ENCODE measurements at regions not wholly inside any gene's neighbourhood (a gene's known extent, or its start where the extent isn't known, plus 50 kb on each side); places are given as distances from the start of the nearest gene placed in this dataset.

GRCh38 chr17:5788266-5788900, 204.1 kb upstream of the NLRP1 start:
- Mint-ChIP-seq H3K27ac (no peak overlapping the region), H3K9me3 (peaks cover 35% of the 10 kb centered on the region)
- no peak for ATAC-seq

GRCh38 chr17:5789528-5789927, 205.2 kb upstream of the NLRP1 start:
- ATAC-seq (0 out of 2 replicates have a peak, but pooled peaks have one; percentile 16), DNase-seq (ENCODE audit: low spot score) (peak; percentile 16)
- Mint-ChIP-seq H3K36me3 (peaks cover 20% of the 10 kb centered on the region), H3K9me3 (peaks cover 30% of the 10 kb centered on the region), H3K27ac (no peak overlapping the region), H3K4me3 (no peak overlapping the region), H3K27me3 (ENCODE audit: low read depth) (0 out of 2 replicates have a peak, but pooled peaks cover 2% of the 10 kb centered on the region), H3K4me1 (peaks cover 13% of the 10 kb centered on the region)
- ChIA-PET POLR2A (no interaction called here), CTCF (no interaction called here)
- TF ChIP-seq FOXK1 (CRISPR knock-in tag; IDR thresholded peaks at IDR 0.05): no peak
- no peak for TF ChIP-seq ZBTB21 (CRISPR knock-in tag; IDR thresholded peaks at IDR 0.05; ENCODE audit: borderline replicate concordance)

More at GRCh38 chr17:5788266-5788900, 204.1 kb upstream of the NLRP1 start:
- Mint-ChIP-seq H3K4me3 (no peak overlapping the region), H3K27me3 (ENCODE audit: low read depth) (0 out of 2 replicates have a peak, but pooled peaks cover 2% of the 10 kb centered on the region), H3K36me3 (peaks cover 20% of the 10 kb centered on the region), H3K4me1 (peaks cover 7% of the 10 kb centered on the region)
- ChIA-PET POLR2A (no interaction called here), CTCF (no interaction called here)
- TF ChIP-seq ZNF423 (CRISPR knock-in tag; IDR thresholded peaks at IDR 0.05): no peak
- no peak for TF ChIP-seq IRF2 (CRISPR knock-in tag; IDR thresholded peaks at IDR 0.05; ENCODE audit: borderline replicate concordance, low read depth)
- DNase-seq (ENCODE audit: low spot score): no peak

GRCh38 chr17:5793157-5793556, 208.8 kb upstream of the NLRP1 start:
- peaks cover 25% of the 10 kb centered on the region for H3K9me3 Mint-ChIP-seq
- H3K27me3 Mint-ChIP-seq (ENCODE audit: low read depth): peaks cover 3% of the 10 kb centered on the region; the same call in 1 of the 2 replicates
- H3K36me3 Mint-ChIP-seq: peaks cover 20% of the 10 kb centered on the region
- H3K4me1 Mint-ChIP-seq: peaks cover 33% of the 10 kb centered on the region
- no peak for DNase-seq (ENCODE audit: low spot score)
- no peak for ATAC-seq
- H3K27ac Mint-ChIP-seq: no peak overlapping the region
- no peak overlapping the region for H3K4me3 Mint-ChIP-seq
- ChIA-PET POLR2A (no interaction called here), CTCF (interaction anchor here (0.5 to 2.5 kb wide), 50 partner anchors 9 to 670 kb away, joined by 3 to 33 read pairs (median 4); no protein-coding TSS in a partner anchor)
- TF ChIP-seq CTCF (IDR thresholded peaks at IDR 0.05) (peak; percentile 36), FOXK1 (CRISPR knock-in tag; IDR thresholded peaks at IDR 0.05) (no peak), ZNF423 (CRISPR knock-in tag; IDR thresholded peaks at IDR 0.05) (no peak), HMGA2 (CRISPR knock-in tag; IDR thresholded peaks at IDR 0.05) (no peak)

GRCh38 chr17:5793899-5794298, 209.6 kb upstream of the NLRP1 start:
- ChIA-PET POLR2A (no interaction called here), CTCF (interaction anchor here (0.5 to 2.5 kb wide), 74 partner anchors 8 to 670 kb away, joined by 3 to 33 read pairs (median 4); no protein-coding TSS in a partner anchor)
- ATAC-seq: peak; percentile 77
- H3K27ac Mint-ChIP-seq: no peak overlapping the region
- peaks cover 25% of the 10 kb centered on the region for H3K9me3 Mint-ChIP-seq
- peak; percentile 41 for DNase-seq (ENCODE audit: low spot score)
- no peak overlapping the region for H3K4me3 Mint-ChIP-seq
- peaks cover 40% of the 10 kb centered on the region for H3K4me1 Mint-ChIP-seq
- TF ChIP-seq ELF4 (CRISPR knock-in tag; IDR thresholded peaks at IDR 0.05; ENCODE audit: low read depth) (no peak), MYBL2 (CRISPR knock-in tag; IDR thresholded peaks at IDR 0.05) (no peak), CTCF (IDR thresholded peaks at IDR 0.05) (peak; percentile 30; the same call in 1 of the 2 replicates)
- H3K36me3 Mint-ChIP-seq: peaks cover 20% of the 10 kb centered on the region
- peaks cover 5% of the 10 kb centered on the region; the same call in 1 of the 2 replicates for H3K27me3 Mint-ChIP-seq (ENCODE audit: low read depth)

DNA sequence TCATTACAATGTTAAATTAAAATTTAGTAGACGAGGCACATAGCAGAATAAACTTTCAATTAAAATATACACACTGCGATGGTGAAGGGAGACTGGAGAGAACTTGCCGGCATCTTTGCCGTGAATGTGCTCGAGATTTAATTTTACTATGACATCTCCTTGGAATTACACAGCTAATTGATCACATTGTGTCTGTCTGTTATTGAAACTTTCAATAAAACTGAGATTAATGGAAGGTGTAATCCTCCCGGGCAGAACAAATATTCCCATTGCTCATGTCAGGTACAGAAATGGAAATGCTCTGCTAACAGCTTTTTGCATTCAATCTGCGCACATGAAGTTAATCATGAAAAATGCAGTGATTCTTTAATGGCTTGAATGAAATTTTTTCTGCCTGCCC, 210.1 kb upstream of the NLRP1 start:
- ATAC-seq: no peak
- H3K4me3 Mint-ChIP-seq: no peak overlapping the region
- peaks cover 5% of the 10 kb centered on the region; the same call in 1 of the 2 replicates for H3K27me3 Mint-ChIP-seq (ENCODE audit: low read depth)
- no peak overlapping the region for H3K27ac Mint-ChIP-seq
- CTCF ChIA-PET: interaction anchor here (0.5 to 2.5 kb wide), 64 partner anchors 7 to 645 kb away, joined by 3 to 33 read pairs (median 4); no protein-coding TSS in a partner anchor
- H3K36me3 Mint-ChIP-seq: peaks cover 20% of the 10 kb centered on the region
- peaks cover 44% of the 10 kb centered on the region for H3K4me1 Mint-ChIP-seq
- DNase-seq (ENCODE audit: low spot score): no peak
- H3K9me3 Mint-ChIP-seq: peaks cover 25% of the 10 kb centered on the region
- POLR2A ChIA-PET: no interaction called here
- TF ChIP-seq USF2 (CRISPR knock-in tag; IDR thresholded peaks at IDR 0.05) (no peak), NR3C1 (CRISPR knock-in tag; conservative IDR thresholded peaks at IDR 0.05; ENCODE audit: low read depth) (no peak)
- TF ChIP-seq, protein P1, sequence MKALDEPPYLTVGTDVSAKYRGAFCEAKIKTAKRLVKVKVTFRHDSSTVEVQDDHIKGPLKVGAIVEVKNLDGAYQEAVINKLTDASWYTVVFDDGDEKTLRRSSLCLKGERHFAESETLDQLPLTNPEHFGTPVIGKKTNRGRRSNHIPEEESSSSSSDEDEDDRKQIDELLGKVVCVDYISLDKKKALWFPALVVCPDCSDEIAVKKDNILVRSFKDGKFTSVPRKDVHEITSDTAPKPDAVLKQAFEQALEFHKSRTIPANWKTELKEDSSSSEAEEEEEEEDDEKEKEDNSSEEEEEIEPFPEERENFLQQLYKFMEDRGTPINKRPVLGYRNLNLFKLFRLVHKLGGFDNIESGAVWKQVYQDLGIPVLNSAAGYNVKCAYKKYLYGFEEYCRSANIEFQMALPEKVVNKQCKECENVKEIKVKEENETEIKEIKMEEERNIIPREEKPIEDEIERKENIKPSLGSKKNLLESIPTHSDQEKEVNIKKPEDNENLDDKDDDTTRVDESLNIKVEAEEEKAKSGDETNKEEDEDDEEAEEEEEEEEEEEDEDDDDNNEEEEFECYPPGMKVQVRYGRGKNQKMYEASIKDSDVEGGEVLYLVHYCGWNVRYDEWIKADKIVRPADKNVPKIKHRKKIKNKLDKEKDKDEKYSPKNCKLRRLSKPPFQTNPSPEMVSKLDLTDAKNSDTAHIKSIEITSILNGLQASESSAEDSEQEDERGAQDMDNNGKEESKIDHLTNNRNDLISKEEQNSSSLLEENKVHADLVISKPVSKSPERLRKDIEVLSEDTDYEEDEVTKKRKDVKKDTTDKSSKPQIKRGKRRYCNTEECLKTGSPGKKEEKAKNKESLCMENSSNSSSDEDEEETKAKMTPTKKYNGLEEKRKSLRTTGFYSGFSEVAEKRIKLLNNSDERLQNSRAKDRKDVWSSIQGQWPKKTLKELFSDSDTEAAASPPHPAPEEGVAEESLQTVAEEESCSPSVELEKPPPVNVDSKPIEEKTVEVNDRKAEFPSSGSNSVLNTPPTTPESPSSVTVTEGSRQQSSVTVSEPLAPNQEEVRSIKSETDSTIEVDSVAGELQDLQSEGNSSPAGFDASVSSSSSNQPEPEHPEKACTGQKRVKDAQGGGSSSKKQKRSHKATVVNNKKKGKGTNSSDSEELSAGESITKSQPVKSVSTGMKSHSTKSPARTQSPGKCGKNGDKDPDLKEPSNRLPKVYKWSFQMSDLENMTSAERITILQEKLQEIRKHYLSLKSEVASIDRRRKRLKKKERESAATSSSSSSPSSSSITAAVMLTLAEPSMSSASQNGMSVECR (CRISPR knock-in tag; IDR thresholded peaks at IDR 0.05; ENCODE audit: borderline replicate concordance): no peak
